Stimulated activated CD8-positive, alpha-beta memory T cell treated with anti-CD3 and anti-CD28 coated beads, Interleukin-7, amount 100 ng/mL, for 48 hours (primary cell): ENCODE measurements at regions not wholly inside any gene's neighbourhood (a gene's known extent, or its start where the extent isn't known, plus 50 kb on each side); places are given as distances from the start of the nearest gene placed in this dataset.
"Not testable (repeated sequence)": the region's sequence is repeated elsewhere in the genome, so short reads cannot be mapped to it uniquely, and the experiment has no call there.

Source experiments
- DNase-seq, 2 donors: peaks; one replicate each; pipeline ENCODE4 v3.0.0-alpha.2; 2020; ENCODE audit warnings: low read depth in 1 of 2; ENCODE audit errors: extremely low read depth in 1 of 2

DNA sequence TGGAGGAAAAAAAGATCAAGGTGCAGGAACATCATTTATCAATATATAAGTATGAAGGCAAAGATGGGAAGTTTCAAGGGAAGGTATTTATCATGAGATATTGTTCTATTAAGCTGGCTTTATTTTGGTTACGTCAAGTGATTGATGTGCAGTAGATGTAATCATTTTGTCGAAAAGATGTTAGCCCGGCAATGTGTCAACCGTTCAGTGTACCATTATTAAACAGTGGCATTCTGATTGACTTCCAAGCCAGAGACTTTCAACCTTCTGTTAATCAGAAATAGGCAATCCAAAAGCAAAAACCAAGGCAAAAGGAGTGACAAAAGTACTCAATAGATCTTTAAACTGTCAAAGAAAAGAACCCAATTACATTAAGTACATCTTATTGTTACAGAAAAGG, 1340.3 kb upstream of the GOT2 start:
- no peak for DNase-seq

GRCh38 chr16:60073376-60073775, 1339.3 kb upstream of the GOT2 start:
- DNase-seq, result no peak

DNA sequence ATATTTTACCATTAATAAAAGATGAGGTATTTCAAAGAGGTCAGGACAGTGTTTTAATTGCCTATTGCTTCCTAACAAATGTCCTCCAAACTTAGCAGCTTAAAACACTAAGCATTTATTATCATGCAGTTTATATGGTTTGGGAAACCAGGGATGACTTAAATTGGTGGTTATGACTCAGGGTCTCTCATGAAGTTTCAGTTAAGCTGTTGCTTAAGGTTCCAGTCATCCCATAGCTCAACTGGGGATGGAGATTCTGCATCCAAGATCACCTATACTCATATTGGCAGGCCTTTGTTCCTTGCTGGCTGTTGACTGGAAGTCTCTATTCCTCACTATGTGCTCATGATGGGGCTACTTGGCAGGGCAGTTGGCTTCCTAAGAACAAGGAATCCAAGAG, 1329.9 kb upstream of the GOT2 start:
- no peak for DNase-seq

DNA sequence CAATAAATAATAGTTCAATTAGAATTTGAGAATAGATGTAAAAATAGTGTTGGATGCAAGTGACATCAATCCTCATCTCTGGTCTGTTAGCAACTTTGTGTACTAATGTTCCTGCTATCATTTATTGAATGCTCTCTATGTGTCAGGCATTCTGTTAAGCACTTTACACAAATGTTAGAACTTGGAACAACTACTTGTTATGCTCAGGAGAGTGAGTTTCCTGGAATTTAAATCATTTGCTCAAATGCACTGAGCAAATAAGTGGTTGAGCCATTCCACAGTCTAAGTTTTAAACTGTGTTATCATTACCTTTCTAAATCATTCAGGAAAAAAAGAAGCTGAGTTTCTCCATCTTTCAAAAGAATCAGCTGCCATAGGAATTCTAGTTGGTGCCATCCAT, 1327.3 kb upstream of the GOT2 start:
- DNase-seq, result no peak

DNA sequence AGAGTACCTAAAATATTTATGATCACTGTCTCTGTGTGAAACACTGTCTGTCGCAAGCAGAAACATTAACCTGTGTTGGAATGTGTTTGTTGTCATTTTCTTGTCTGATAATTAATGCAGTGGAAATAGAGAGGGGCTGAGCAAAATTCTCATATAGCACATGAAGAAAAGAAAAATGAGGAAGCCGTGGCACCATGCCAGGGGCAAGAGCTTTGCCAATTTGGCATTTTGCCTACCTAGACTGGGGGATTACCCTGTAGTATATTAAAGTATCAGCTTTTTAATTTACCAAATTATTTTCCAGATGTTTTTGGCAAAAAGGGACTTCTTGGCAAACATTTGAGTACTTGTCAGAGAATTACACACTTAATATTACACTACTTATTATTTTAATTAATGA, 1326.6 kb upstream of the GOT2 start:
- no peak for DNase-seq

DNA sequence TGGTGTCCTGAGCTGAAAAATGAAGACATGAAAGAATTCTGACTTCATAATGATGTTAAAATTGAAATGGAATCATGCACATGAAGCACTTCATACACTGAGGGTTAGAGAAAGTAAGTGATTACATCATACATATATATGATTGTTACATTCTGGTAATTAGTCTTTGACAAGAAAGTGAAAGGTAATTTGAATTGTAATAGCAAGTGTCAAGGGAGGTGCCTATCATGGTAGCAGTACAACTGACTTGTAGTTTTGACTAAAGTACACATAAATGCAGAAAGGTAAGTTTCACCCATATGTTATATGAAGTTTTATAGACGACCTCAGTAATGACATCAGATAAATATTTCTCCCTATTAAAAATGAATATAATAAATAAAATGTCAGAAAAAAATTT, 1325.0 kb upstream of the GOT2 start:
- DNase-seq, result no peak

DNA sequence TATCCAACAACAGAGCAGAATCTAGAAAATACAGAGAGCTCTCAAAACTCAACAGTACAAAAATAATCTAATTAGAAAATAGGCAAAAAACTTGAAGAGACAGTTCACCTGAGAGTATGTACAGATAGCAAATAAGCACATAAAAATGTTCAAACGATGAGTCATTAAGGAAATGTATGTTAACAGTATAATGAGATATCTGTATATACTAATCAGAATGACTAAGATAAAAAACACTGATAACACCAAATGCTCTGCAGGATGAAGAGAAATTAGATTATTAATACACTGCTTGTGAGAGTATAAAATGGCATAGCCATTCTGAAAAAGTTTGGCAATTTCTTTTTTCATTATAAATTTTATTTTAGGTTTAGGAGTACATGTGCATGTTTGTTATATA, 1307.6 kb upstream of the GOT2 start:
- DNase-seq, result no peak

DNA sequence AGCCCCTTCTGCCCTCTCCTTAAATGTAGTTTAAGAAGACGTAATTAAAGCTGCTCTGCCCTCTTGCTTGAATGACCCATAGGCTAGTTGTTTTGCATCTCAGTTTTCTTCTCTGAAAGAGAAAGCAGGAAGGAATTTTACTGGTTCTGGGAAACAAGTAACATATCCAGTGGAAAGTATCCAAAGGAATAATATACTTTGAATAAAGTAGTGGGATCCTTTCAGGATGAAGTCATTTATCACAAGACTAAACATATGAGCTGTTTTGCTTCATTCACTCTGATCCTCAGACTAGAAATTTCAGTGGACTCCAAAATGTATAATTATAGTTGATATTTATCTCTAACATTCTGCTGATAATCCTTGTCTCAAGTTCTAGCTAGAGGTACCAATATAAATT, 1297.6 kb upstream of the GOT2 start:
- no peak for DNase-seq

DNA sequence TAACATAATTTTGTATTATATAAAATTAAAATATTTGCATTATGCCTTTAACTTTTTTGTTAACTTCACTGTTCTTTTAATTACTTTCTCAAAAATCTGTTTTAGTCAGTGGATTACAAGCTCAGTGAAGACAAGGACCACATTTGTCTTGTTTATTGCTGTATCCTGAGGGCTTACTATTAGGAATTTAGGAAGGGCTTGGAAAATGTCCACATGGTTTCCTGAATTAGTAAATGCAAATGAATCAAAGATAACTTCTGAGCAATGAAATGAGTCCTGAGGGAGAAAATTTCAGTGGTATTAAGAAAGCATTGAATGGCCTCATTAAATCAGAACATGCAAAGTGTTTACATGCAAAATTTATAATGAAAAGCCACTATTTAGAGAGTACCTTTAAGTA, 1293.2 kb upstream of the GOT2 start:
- no peak for DNase-seq

- no peak for DNase-seq
Observed at GRCh38 chr16:60013076-60013475, 1279.0 kb upstream of the GOT2 start.

DNA sequence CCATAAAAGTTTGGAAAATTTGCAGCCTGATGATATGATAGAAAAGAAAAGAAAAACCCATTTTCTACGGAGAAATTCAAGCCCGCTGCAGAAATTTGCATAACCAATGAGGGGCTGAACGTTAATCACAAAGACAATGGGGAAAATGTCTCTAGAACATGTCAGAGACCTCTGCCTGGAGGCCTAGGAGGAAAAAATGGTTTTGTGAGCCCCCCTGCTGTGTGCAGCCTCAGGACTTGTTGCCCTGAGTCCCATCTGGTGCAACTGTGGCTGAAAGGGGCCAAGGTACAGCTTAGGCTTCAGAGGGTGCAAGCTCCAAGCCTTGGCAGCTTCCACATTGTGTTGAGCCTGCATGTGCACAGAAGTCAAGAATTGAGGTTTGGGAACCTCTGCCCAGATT, 1267.4 kb upstream of the GOT2 start:
- no peak for DNase-seq

GRCh38 chr16:59997706-59998105, 1263.6 kb upstream of the GOT2 start:
- DNase-seq, result no peak

- DNase-seq, result no peak
Observed at GRCh38 chr16:59993101-59993500, 1259.0 kb upstream of the GOT2 start.

DNA sequence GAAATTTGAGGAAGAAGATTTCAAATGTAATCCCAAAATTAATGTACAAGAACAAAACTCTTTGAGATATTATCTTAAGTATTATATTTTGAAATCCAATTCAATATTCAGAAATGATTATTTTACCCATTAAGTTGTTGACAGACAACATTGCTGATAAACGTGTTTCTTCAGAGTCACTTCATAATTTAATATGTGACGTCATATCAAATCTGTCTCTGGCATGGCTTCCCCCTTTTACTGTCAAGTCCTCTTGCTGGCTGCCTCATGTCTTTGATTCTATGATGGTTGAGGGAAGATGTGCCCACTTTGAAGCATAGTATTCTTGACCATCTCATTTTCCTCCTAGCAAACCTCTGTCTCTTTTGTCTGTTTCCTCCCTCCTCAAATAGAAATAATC, 1257.1 kb upstream of the GOT2 start:
- DNase-seq, result no peak

- DNase-seq, result no peak
Observed at GRCh38 chr16:59988591-59988990, 1254.5 kb upstream of the GOT2 start.

DNA sequence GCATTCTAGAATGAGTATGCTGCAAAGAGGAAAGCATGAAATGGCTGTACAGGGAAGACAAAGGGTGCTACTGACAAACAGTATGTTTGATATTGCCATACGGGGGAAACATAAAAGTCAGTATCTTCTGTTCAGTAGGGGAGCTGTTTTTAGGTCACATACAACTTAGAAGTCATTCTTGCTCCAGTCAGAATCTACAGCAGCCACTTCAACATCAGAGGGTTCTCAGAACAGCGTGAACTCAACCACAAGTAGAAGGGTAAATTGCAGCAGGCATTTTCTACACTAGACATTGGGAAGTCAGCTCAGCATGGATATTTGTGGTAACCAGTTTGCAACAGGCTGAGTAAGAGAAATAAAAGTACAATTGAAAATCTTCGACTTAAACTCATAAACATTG, 1241.8 kb upstream of the GOT2 start:
- DNase-seq, result no peak

DNA sequence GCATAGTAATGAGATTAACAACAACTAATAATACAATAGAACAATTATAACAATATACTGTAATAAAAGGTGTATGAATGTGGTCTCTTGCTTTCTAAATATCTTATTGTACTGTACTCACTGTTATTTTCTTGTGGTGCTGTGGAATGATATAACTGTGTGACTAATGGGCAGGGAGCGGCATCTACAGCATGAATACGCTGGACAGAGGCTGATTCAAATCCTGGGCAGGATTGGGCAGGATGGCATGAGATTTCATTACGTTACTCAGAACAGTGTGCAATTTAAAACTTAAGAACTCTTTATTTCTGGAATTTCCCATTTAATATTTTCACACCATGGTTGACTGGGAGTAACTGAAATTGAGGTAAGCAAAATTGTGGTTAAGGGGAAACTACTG, 1239.8 kb upstream of the GOT2 start:
- no peak for DNase-seq

DNA sequence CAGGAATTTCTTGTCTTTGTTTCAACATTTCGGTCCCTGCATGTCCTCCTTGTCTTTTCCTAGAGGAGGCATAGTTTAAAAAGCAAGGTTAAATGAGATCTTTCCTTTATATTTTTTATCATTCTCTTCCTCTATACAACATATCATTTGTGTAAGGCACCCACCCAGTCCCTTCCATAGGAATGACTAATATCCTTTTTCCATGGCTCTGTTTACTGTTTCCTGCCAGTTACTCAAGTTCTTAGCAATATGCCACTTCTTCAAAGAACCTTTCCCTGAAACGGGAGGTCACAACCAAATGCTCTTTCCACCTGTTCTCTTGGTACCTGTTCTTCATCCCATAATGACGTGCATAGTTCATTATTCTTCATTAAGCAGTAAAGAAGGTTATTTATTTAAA, 1237.1 kb upstream of the GOT2 start:
- DNase-seq, result no peak

DNA sequence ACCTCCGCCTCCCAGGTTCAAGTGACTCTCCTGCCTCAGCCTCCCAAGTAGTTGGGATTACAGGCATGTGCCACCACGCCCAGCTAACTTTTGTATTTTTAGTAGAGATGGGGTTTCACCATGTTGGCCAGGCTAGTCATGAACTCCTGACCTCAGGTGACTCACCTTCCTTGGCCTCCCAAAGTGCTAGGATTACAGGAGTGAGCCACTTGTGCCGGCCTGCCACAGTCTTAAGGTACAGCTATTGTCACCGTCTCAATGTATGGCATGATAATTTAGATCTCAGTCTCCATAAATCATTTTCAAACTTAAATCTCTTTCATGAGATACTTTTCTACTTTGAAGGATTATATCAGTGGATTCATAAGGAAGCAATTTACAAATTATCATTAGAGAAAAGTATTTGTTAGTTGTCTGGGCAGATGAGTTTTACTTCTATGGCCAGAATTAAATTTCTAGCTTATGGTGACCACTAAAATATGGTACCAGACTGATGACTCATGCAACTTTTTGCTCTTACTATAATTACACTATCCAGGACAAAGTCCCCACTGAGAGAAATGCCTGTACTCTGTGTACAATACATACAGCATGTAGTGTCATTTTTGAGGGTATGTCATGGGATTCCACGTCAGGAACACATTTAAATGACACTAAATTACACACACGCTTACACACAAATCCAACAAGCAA, 1230.3 kb upstream of the GOT2 start:
- DNase-seq, result no peak

DNA sequence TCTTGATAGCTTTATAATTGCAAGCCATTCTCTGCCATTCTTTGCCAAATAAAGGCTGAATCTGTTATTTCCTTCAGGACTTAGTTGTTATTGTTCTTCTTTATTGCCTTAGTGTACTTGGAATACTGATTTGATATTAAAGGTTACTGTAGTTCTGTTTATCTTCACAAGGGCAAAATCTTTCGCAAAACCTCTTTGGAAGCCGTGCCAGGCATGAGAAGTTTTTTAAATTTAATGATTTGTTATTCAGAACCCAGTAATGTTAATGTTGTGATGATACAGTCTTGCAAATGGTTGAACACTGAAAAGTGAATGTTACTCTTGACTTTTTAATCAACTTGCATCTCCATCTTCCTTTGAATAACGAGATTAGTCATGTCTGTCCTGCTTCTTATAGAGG, 1225.2 kb upstream of the GOT2 start:
- DNase-seq, result no peak

DNA sequence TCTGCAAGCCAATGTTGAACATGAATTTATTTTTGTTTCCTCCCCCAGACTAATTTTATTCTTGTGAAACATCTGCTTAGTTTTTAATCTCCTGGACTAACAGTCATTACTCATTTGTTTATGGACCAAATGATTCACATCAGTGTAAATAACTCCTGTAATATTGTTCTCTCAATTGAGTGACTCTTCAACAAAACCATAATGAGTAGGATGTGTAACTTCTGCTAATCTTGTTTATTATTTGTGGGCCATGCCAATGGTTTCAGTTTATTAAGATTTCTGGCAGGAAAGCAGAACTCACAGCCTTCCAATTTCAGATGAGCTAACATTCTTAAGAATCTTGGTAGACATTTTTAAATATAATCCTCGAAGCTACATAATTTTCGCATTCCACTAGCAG, 1216.3 kb upstream of the GOT2 start:
- no peak for DNase-seq

DNA sequence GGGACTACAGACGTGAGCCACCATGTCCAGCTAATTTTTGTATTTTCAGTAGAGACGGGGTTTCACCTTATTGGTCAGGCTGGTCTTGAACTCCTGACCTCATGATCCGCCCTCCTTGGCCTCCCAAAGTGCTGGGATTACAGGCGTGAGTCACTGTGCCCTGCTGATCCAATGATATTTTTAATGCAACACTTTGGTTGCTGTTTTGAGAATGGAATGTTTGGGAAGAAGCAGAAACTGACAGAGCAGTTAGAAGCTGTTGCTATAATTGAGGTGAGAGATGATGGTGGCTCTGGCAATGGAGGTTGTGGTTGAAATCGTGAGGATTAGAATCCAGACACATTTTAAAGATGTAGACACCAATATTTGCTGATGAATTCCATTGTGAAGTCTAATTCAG, 1209.9 kb upstream of the GOT2 start:
- DNase-seq, result not testable (repeated sequence)

DNA sequence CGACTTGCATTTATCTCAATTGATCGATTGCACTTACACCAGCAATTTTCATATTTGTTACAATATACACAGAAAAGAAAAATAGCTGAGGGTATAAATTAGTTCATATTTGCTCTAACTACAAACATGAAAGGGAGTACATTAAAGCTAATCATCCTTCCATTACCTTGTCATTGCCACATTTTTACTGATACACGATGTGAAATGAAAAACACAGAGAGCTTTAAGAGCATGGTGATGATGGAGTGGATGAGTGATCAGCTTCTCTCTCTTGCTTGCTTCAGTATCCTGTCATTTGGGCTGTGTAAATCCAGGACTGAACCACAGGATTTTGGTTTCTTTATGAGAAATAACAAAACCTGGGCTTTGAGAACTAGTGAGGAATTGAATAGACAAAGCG, 1207.5 kb upstream of the GOT2 start:
- no peak for DNase-seq

DNA sequence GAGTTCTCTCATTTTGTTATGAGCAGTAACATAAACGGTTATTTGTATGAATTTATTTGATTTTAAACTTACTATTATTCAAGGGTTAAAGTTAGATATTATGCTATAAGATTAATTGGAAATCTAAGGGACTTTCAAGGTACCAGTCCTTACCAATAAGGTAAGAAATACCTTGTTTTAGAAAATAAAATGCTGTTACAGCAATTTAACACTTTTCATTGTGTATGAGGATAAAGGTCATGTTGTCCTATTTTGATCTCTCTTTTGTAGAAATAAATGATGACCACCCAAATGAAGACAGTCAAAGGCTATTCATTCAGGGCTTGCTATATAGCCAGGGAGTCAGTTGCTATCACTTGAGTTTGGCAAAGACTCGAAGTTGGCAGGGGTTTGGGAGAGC, 1185.9 kb upstream of the GOT2 start:
- DNase-seq, result no peak
